Thyroid gland (tissue), 4 donors: ENCODE measurements at regions not wholly inside any gene's neighbourhood (a gene's known extent, or its start where the extent isn't known, plus 50 kb on each side); places are given as distances from the start of the nearest gene placed in this dataset.

Experiments
- DNase-seq, 2 donors: peaks; one replicate each; pipeline ENCODE4 v3.0.0-alpha.2; 2019
- H3K27ac ChIP-seq, 3 donors: fragments of 200-600 bp; sonication (generic); 1 replicate in 2 of 3; 2 replicates in 1 of 3; pipeline ENCODE4 v1.5.1; 2016 to 2019; ENCODE audit warnings: mild to moderate bottlenecking in 1 of 3, moderate library complexity in 1 of 3
- H3K27me3 ChIP-seq: fragments of 200-600 bp; sonication (generic); one replicate; pipeline ENCODE4 v1.5.1; 2019
- H3K36me3 ChIP-seq, 2 donors: fragments of 200-600 bp; sonication (generic); one replicate each; pipeline ENCODE4 v1.5.1; 2016 to 2019
- H3K4me1 ChIP-seq, 2 donors: fragments of 200-600 bp; sonication (generic); one replicate each; pipeline ENCODE4 v1.5.1; 2017 to 2019
- H3K4me3 ChIP-seq, 3 donors: fragments of 200-600 bp; sonication (generic); replicated peaks in 1 of 3; 1 replicate in 2 of 3; 2 replicates in 1 of 3; pipeline ENCODE4 v1.5.1; 2016; ENCODE audit warnings: mild to moderate bottlenecking in 1 of 3
- H3K9me3 ChIP-seq: fragments of 200-600 bp; sonication (generic); one replicate; pipeline ENCODE4 v1.5.1; 2017
- POLR2A ChIP-seq, 2 donors: fragments of 450-650 bp; IDR thresholded peaks; one replicate each; pipeline ENCODE4 v1.6.1; 2017; ENCODE audit warnings: antibody characterized with exemption in 2 of 2, mild to moderate bottlenecking in 2 of 2, moderate library complexity in 1 of 2
- WGBS, 2 donors: methylation state at CpG; one replicate each; pipeline ENCODE4 v1.1.5; 2017; 5-methylcytosine and 5-hydroxymethylcytosine counted together
- intact Hi-C: fragments of 100-400 bp; cut with DNase I; formaldehyde crosslinking; loops from one replicate; pipeline ENCODE4 v1.15.1; 2023
- TF ChIP-seq, protein P1 (sequence below), 6 experiments: fragments of 200-600 bp in 3 of 6; fragments of 450-650 bp in 3 of 6; sonication (generic) in 3 of 6; IDR thresholded peaks; one replicate each; pipeline ENCODE4 v1.5.1; 2016 to 2019; ENCODE audit warnings: antibody characterized with exemption in 6 of 6, mild to moderate bottlenecking in 2 of 6, inconsistent platforms in 1 of 6, moderate library complexity in 1 of 6

GRCh38 chr3:152039887-152040286, 166.4 kb downstream of the SUCNR1 start:
- Histone ChIP-seq H3K4me3 (no peak overlapping the region), H3K9me3 (no peaks in the 10 kb centered on the region), H3K27ac (no peak overlapping the region), H3K27me3 (no peaks in the 10 kb centered on the region), H3K4me1 (no peaks in the 10 kb centered on the region), H3K36me3 (no peaks in the 10 kb centered on the region)
- WGBS, 2 donors = 80 to 94% methylated on average over 1 of the region's 1 CpG
- intact Hi-C loops = no loop called here
- TF ChIP-seq, protein P1, sequence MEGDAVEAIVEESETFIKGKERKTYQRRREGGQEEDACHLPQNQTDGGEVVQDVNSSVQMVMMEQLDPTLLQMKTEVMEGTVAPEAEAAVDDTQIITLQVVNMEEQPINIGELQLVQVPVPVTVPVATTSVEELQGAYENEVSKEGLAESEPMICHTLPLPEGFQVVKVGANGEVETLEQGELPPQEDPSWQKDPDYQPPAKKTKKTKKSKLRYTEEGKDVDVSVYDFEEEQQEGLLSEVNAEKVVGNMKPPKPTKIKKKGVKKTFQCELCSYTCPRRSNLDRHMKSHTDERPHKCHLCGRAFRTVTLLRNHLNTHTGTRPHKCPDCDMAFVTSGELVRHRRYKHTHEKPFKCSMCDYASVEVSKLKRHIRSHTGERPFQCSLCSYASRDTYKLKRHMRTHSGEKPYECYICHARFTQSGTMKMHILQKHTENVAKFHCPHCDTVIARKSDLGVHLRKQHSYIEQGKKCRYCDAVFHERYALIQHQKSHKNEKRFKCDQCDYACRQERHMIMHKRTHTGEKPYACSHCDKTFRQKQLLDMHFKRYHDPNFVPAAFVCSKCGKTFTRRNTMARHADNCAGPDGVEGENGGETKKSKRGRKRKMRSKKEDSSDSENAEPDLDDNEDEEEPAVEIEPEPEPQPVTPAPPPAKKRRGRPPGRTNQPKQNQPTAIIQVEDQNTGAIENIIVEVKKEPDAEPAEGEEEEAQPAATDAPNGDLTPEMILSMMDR (IDR thresholded peaks at IDR 0.05) = no peak
- TF ChIP-seq POLR2A (IDR thresholded peaks at IDR 0.05) = no peak
- no peak for DNase-seq

GRCh38 chr3:152040319-152040718, 166.9 kb downstream of the SUCNR1 start:
- no peaks in the 10 kb centered on the region for H3K27me3 ChIP-seq
- 64 to 68% methylated on average over 1 of the region's 1 CpG for WGBS, 2 donors
- H3K4me3 ChIP-seq = no peak overlapping the region
- no peaks in the 10 kb centered on the region for H3K36me3 ChIP-seq
- TF ChIP-seq, protein P1 (IDR thresholded peaks at IDR 0.05) = no peak
- TF ChIP-seq POLR2A (IDR thresholded peaks at IDR 0.05) = no peak
- DNase-seq = no peak
- intact Hi-C loops = no loop called here
- H3K27ac ChIP-seq = no peak overlapping the region
- no peaks in the 10 kb centered on the region for H3K4me1 ChIP-seq
- no peaks in the 10 kb centered on the region for H3K9me3 ChIP-seq

DNA sequence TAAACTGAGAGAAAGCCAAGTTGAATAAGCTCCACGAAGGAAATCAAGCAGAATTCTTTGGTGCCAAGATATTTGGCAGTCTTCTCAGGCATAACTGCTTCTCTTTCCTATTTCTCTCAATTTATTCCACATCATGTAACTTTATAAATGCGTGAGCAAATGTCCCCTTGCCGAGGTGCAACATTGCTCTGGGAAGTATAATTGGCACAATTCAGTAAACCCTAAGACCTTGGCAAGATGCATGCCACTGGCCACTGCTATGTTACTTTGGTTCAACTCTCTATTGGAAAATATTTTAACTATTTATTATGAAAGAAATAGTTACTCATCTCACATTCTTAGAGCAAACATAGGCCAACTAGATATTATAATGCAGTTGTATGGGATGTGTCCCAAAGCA, 170.2 kb downstream of the SUCNR1 start:
- no peak overlapping the region for H3K4me3 ChIP-seq
- no peaks in the 10 kb centered on the region for H3K27me3 ChIP-seq
- 74 to 82% methylated on average over 3 of the region's 3 CpGs for WGBS, 2 donors
- TF ChIP-seq, protein P1 (IDR thresholded peaks at IDR 0.05) = no peak
- TF ChIP-seq POLR2A (IDR thresholded peaks at IDR 0.05) = no peak
- H3K36me3 ChIP-seq = no peaks in the 10 kb centered on the region
- no peaks in the 10 kb centered on the region for H3K9me3 ChIP-seq
- no peak overlapping the region for H3K27ac ChIP-seq
- intact Hi-C loops = no loop called here
- DNase-seq = no peak
- no peaks in the 10 kb centered on the region for H3K4me1 ChIP-seq

GRCh38 chr3:152046280-152046679, 172.8 kb downstream of the SUCNR1 start:
- TF ChIP-seq, protein P1 (IDR thresholded peaks at IDR 0.05) = no peak
- TF ChIP-seq POLR2A (IDR thresholded peaks at IDR 0.05) = no peak
- Histone ChIP-seq H3K36me3 (no peaks in the 10 kb centered on the region), H3K4me3 (no peak overlapping the region), H3K27ac (no peak overlapping the region), H3K9me3 (no peaks in the 10 kb centered on the region), H3K4me1 (no peaks in the 10 kb centered on the region), H3K27me3 (no peaks in the 10 kb centered on the region)
- intact Hi-C loops = no loop called here
- 96 to 99% methylated on average over 2 of the region's 2 CpGs for WGBS, 2 donors
- DNase-seq = no peak

GRCh38 chr3:152047465-152047864, 174.0 kb downstream of the SUCNR1 start:
- intact Hi-C loops = no loop called here
- Histone ChIP-seq H3K4me3 (no peak overlapping the region), H3K27ac (no peak overlapping the region), H3K4me1 (no peaks in the 10 kb centered on the region), H3K27me3 (no peaks in the 10 kb centered on the region), H3K9me3 (no peaks in the 10 kb centered on the region), H3K36me3 (no peaks in the 10 kb centered on the region)
- TF ChIP-seq, protein P1 (IDR thresholded peaks at IDR 0.05) = no peak
- no peak for TF ChIP-seq POLR2A (IDR thresholded peaks at IDR 0.05)
- DNase-seq = no peak
